HEK293T (cell line): ENCODE measurements at regions not wholly inside any gene's neighbourhood (a gene's known extent, or its start where the extent isn't known, plus 50 kb on each side); places are given as distances from the start of the nearest gene placed in this dataset.

Experiments
- ARNT ChIP-seq: fragments of 450-650 bp; IDR thresholded peaks from 2 replicates; pipeline ENCODE4 v1.6.1; 2017; ENCODE audit warnings: mild to moderate bottlenecking
- FOXA1 ChIP-seq: fragments of 450-650 bp; IDR thresholded peaks from 2 replicates; pipeline ENCODE4 v1.6.1; 2016; ENCODE audit warnings: mild to moderate bottlenecking
- FOXK2 ChIP-seq: fragments of 450-650 bp; IDR thresholded peaks from 2 replicates; pipeline ENCODE4 v1.6.1; 2016; ENCODE audit warnings: mild to moderate bottlenecking
- HDGF ChIP-seq: fragments of 450-650 bp; IDR thresholded peaks from 2 replicates; pipeline ENCODE4 v1.6.1; 2017; ENCODE audit warnings: antibody characterized with exemption, borderline replicate concordance
- NFRKB ChIP-seq: fragments of 450-650 bp; IDR thresholded peaks from 2 replicates; pipeline ENCODE4 v1.6.1; 2016; ENCODE audit warnings: mild to moderate bottlenecking, moderate library complexity
- SP1 ChIP-seq: fragments of 450-650 bp; IDR thresholded peaks from 2 replicates; pipeline ENCODE4 v1.6.1; 2017
- SUZ12 ChIP-seq: fragments of 450-650 bp; IDR thresholded peaks from 2 replicates; pipeline ENCODE4 v1.6.1; 2016; ENCODE audit warnings: mild to moderate bottlenecking

- TF ChIP-seq FOXK2 (no peak), HDGF (no peak), ARNT (no peak), SUZ12 (no peak), SP1 (no peak), NFRKB (no peak), FOXA1 (no peak)
Observed at GRCh38 chr6:15106958-15107643, 138.8 kb upstream of the JARID2 start.
